Neural progenitor cell (in vitro differentiated cells): ENCODE measurements at regions not wholly inside any gene's neighbourhood (a gene's known extent, or its start where the extent isn't known, plus 50 kb on each side); places are given as distances from the start of the nearest gene placed in this dataset.
"Not testable (repeated sequence)": the region's sequence is repeated elsewhere in the genome, so short reads cannot be mapped to it uniquely, and the experiment has no call there.

ENCODE experiments used
- DNase-seq: peaks from one replicate; pipeline ENCODE4 v3.0.0-alpha.2; 2016; ENCODE audit warnings: low spot score
- H2AFZ ChIP-seq: fragments of 200-600 bp; sonication (generic); replicated peaks from 2 replicates; pipeline ENCODE4 v1.6.1; 2016; ENCODE audit warnings: antibody characterized with exemption
- H3F3A ChIP-seq: fragments of 200-600 bp; sonication (generic); 2 replicates; pipeline ENCODE4 v1.6.1; 2016; ENCODE audit warnings: antibody characterized with exemption, low read depth
- H3K27ac ChIP-seq: fragments of 200-600 bp; sonication (generic); 2 replicates; pipeline ENCODE4 v1.5.1; 2016; ENCODE audit warnings: mild to moderate bottlenecking
- H3K27me3 ChIP-seq: fragments of 200-600 bp; sonication (generic); 2 replicates; pipeline ENCODE4 v1.6.1; 2016; ENCODE audit warnings: mild to moderate bottlenecking, moderate library complexity
- H3K36me3 ChIP-seq: fragments of 200-600 bp; sonication (generic); 2 replicates; pipeline ENCODE4 v1.5.1; 2016
- H3K4me1 ChIP-seq: fragments of 200-600 bp; sonication (generic); 2 replicates; pipeline ENCODE4 v1.6.1; 2016; ENCODE audit warnings: mixed run types
- H3K4me2 ChIP-seq: fragments of 200-600 bp; sonication (generic); 2 replicates; pipeline ENCODE4 v1.6.1; 2016
- H3K4me3 ChIP-seq: fragments of 200-600 bp; sonication (generic); 2 replicates; pipeline ENCODE4 v1.5.1; 2016
- H3K79me2 ChIP-seq: fragments of 200-600 bp; sonication (generic); 2 replicates; pipeline ENCODE4 v1.6.1; 2016; ENCODE audit warnings: low read depth
- H3K9ac ChIP-seq: fragments of 200-600 bp; sonication (generic); 2 replicates; pipeline ENCODE4 v1.6.1; 2016
- H3K9me3 ChIP-seq: fragments of 200-600 bp; sonication (generic); 2 replicates; pipeline ENCODE4 v1.5.1; 2016; ENCODE audit warnings: low read depth
- H4K20me1 ChIP-seq: fragments of 200-600 bp; sonication (generic); 2 replicates; pipeline ENCODE4 v1.6.1; 2016; ENCODE audit warnings: low read depth
- H3K27ac Mint-ChIP-seq: 3 replicates; pipeline ENCODE4 v1.8.0; 2021; ENCODE audit warnings: mixed read lengths
- H3K27me3 Mint-ChIP-seq: 2 replicates; pipeline ENCODE4 v1.8.0; 2022; ENCODE audit warnings: low read depth, mild to moderate bottlenecking, inconsistent platforms, moderate library complexity, mixed read lengths; ENCODE audit not compliant: insufficient read depth
- H3K36me3 Mint-ChIP-seq: 3 replicates; pipeline ENCODE4 v1.8.0; 2021; ENCODE audit warnings: mixed read lengths
- H3K4me1 Mint-ChIP-seq: 3 replicates; pipeline ENCODE4 v1.8.0; 2021; ENCODE audit warnings: mixed read lengths
- H3K4me3 Mint-ChIP-seq: 3 replicates; pipeline ENCODE4 v1.8.0; 2021; ENCODE audit warnings: mild to moderate bottlenecking, moderate library complexity, mixed read lengths
- H3K9me3 Mint-ChIP-seq: 3 replicates; pipeline ENCODE4 v1.8.0; 2020; ENCODE audit warnings: mixed read lengths
- EZH2 ChIP-seq: fragments of 200-600 bp; sonication (generic); IDR thresholded peaks from 2 replicates; pipeline ENCODE4 v1.6.1; 2017; ENCODE audit warnings: antibody characterized with exemption, mild to moderate bottlenecking, moderate library complexity
- EZH2phosphoT487 ChIP-seq: fragments of 200-600 bp; sonication (generic); IDR thresholded peaks from 2 replicates; pipeline ENCODE4 v1.6.1; 2017; ENCODE audit warnings: antibody characterized with exemption
- TF ChIP-seq, protein P1 (sequence below): fragments of 200-600 bp; sonication (generic); IDR thresholded peaks from 2 replicates; pipeline ENCODE4 v1.5.1; 2017; ENCODE audit warnings: antibody characterized with exemption, mild to moderate bottlenecking

DNA sequence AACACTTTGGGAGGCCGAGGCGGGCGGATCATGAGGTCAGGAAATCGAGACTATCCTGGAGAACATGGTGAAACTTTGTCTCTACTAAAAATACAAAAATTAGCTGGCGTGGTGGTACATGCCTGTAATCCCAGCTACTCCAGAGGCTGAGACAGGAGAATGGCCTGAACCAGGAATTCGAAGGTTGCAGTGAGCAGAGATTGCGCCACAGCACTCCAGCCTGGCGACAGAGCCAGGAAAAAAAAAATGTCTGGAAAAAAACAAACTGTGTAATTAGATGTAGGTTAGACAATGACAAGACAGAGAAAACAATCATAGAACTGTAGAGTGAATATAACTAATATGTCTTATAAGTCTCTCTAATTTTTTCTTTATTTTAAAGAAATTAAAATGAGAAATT, 1002.5 kb upstream of the LCORL start:
- Mint-ChIP-seq H3K27ac (no peak overlapping the region), H3K36me3 (no peaks in the 10 kb centered on the region), H3K4me3 (no peak overlapping the region), H3K9me3 (peaks cover 5% of the 10 kb centered on the region), H3K4me1 (peaks cover 14% of the 10 kb centered on the region), H3K27me3 (no peaks in the 10 kb centered on the region)
- Histone ChIP-seq H3K27ac (no peak overlapping the region), H3F3A (no peaks in the 10 kb centered on the region), H3K27me3 (no peaks in the 10 kb centered on the region), H4K20me1 (no peaks in the 10 kb centered on the region), H2AFZ (no peak overlapping the region), H3K4me1 (no peaks in the 10 kb centered on the region), H3K79me2 (no peaks in the 10 kb centered on the region), H3K9me3 (no peaks in the 10 kb centered on the region), H3K4me3 (no peak overlapping the region), H3K9ac (no peak overlapping the region), H3K36me3 (no peaks in the 10 kb centered on the region), H3K4me2 (no peak overlapping the region)
- no peak for DNase-seq
- TF ChIP-seq EZH2 (no peak), EZH2phosphoT487 (no peak)
- TF ChIP-seq, protein P1, sequence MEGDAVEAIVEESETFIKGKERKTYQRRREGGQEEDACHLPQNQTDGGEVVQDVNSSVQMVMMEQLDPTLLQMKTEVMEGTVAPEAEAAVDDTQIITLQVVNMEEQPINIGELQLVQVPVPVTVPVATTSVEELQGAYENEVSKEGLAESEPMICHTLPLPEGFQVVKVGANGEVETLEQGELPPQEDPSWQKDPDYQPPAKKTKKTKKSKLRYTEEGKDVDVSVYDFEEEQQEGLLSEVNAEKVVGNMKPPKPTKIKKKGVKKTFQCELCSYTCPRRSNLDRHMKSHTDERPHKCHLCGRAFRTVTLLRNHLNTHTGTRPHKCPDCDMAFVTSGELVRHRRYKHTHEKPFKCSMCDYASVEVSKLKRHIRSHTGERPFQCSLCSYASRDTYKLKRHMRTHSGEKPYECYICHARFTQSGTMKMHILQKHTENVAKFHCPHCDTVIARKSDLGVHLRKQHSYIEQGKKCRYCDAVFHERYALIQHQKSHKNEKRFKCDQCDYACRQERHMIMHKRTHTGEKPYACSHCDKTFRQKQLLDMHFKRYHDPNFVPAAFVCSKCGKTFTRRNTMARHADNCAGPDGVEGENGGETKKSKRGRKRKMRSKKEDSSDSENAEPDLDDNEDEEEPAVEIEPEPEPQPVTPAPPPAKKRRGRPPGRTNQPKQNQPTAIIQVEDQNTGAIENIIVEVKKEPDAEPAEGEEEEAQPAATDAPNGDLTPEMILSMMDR, result no peak

DNA sequence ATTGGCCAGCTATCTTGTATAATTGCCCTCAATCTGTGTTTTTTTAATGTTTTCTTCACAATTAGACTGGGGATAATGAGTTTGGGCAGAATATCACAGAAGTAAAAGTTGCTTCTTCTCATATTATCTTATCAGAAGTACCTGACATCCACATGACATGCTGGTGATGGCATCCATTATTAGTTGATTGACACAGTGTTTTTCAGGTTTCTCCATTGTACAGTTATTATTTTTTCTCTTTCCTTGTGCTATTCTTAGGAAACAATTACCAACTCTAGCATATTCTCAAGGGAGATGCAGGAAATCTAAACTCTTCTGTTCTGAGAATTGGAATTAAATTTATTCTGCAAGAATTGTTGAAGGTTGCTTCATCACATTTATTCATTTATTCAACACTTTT, 1000.1 kb upstream of the LCORL start:
- Mint-ChIP-seq H3K4me3 (no peak overlapping the region), H3K9me3 (no peaks in the 10 kb centered on the region), H3K27ac (no peak overlapping the region), H3K27me3 (no peaks in the 10 kb centered on the region), H3K36me3 (no peaks in the 10 kb centered on the region), H3K4me1 (peaks cover 6% of the 10 kb centered on the region)
- no peaks in the 10 kb centered on the region for H4K20me1 ChIP-seq
- H3K27ac ChIP-seq, result no peak overlapping the region
- H3K9me3 ChIP-seq, result no peaks in the 10 kb centered on the region
- no peaks in the 10 kb centered on the region for H3K27me3 ChIP-seq
- TF ChIP-seq, protein P1, result no peak
- TF ChIP-seq EZH2phosphoT487 (no peak), EZH2 (no peak)
- no peaks in the 10 kb centered on the region for H3F3A ChIP-seq
- no peaks in the 10 kb centered on the region for H3K36me3 ChIP-seq
- DNase-seq, result no peak
- H3K4me2 ChIP-seq, result no peak overlapping the region
- H3K9ac ChIP-seq, result no peak overlapping the region
- H2AFZ ChIP-seq, result no peak overlapping the region
- H3K4me3 ChIP-seq, result no peak overlapping the region
- no peaks in the 10 kb centered on the region for H3K4me1 ChIP-seq
- H3K79me2 ChIP-seq, result no peaks in the 10 kb centered on the region

DNA sequence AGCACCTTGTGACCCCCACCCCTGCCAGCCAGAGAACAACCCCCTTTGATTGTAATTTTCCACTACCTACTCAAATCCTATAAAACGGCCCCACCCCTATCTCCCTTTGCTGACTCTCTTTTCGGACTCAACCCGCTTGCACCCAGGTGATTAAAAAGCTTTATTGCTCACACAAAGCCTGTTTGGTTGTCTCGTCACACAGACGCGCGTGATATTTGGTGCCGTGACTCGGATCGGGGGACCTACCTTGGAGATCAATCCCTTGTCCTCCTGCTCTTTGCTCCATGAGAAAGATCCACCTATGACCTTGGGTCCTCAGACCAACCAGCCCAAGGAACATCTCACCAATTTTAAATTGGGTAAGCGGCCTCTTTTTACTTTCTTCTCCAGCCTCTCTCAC, 995.0 kb upstream of the LCORL start:
- H3K79me2 ChIP-seq, H3K27me3 ChIP-seq, DNase-seq, H3K4me3 ChIP-seq, H4K20me1 ChIP-seq, H3K9ac ChIP-seq, H3K27me3 Mint-ChIP-seq, H3K27ac Mint-ChIP-seq, H3F3A ChIP-seq, H3K36me3 Mint-ChIP-seq, H3K4me2 ChIP-seq, H3K27ac ChIP-seq, H3K4me3 Mint-ChIP-seq, H3K4me1 ChIP-seq, H3K9me3 Mint-ChIP-seq, H3K36me3 ChIP-seq, H3K9me3 ChIP-seq, H2AFZ ChIP-seq: not testable (repeated sequence)
- H3K4me1 Mint-ChIP-seq, result peaks cover 16% of the 10 kb centered on the region

DNA sequence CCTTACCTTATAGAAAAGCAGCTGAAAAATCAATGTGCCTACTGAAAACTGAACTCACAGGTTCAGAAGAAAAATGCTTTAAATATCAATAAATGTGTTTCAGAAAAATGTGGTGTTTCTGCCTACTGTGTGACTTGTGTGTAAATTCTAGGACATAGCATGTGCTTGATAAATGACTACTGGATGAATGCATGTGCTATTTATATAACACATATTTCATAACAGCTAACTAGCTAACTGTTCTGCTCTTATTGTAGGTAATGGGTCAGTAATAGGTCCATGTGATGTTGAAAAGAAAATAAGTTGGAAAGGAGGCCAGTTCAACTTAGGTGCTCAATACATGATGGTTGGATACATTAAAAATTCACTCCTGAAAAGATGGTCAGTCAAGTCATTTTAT, 993.0 kb upstream of the LCORL start:
- Histone ChIP-seq H3K27me3 (no peaks in the 10 kb centered on the region), H3K4me3 (no peak overlapping the region), H2AFZ (no peak overlapping the region), H3K27ac (no peak overlapping the region), H3K9ac (no peak overlapping the region), H3K4me1 (no peaks in the 10 kb centered on the region), H3F3A (no peaks in the 10 kb centered on the region), H3K4me2 (no peak overlapping the region), H3K36me3 (no peaks in the 10 kb centered on the region), H3K9me3 (no peaks in the 10 kb centered on the region), H3K79me2 (no peaks in the 10 kb centered on the region), H4K20me1 (no peaks in the 10 kb centered on the region)
- Mint-ChIP-seq H3K9me3 (no peaks in the 10 kb centered on the region), H3K36me3 (no peaks in the 10 kb centered on the region), H3K4me3 (no peak overlapping the region), H3K27ac (no peak overlapping the region), H3K4me1 (peaks cover 29% of the 10 kb centered on the region), H3K27me3 (no peaks in the 10 kb centered on the region)
- TF ChIP-seq EZH2 (no peak), EZH2phosphoT487 (no peak)
- TF ChIP-seq, protein P1, result no peak
- DNase-seq, result no peak
